ENCODE measurements at regions not wholly inside any gene's neighbourhood (a gene's known extent, or its start where the extent isn't known, plus 50 kb on each side); places are given as distances from the start of the nearest gene placed in this dataset.

DNA sequence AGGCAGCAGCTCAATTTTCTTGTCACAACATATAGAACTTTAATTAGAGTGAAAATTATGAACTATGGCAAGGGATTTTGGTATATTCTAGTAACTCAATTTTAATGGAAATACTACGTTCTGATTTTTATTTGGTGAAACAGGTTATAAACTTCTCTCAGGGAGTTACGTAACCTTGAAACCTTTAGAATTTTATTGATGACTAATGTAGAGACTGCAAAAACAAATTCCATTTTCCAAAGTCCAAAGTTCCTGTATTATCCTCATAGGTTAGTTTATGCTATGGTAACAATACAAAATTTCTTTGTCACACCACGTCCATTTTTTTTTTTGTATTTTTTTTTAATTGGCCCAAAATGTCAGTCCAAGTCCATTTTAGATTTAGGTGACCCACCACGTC lies 185.7 kb downstream of the KLF5 start:
- intact Hi-C loops (cut with DNase I, micrococcal nuclease): no loop called here
- H3K9me3 Mint-ChIP-seq: no peaks in the 10 kb centered on the region
- no peaks in the 10 kb centered on the region for H3K36me3 Mint-ChIP-seq (ENCODE audit: low read depth)
- no peaks in the 10 kb centered on the region for H3K9me3 ChIP-seq (ENCODE audit: control insufficient read depth in 1 of 2, insufficient read depth in 1 of 2, low read length in 2 of 2)
- H3K27ac ChIP-seq (ENCODE audit: low read depth in 1 of 2, low read length in 2 of 2): no peak overlapping the region
- H3K36me3 ChIP-seq (ENCODE audit: insufficient read depth, low read length): no peaks in the 10 kb centered on the region
- H3K4me3 ChIP-seq (ENCODE audit: low read length): no peak overlapping the region
- TF ChIP-seq, protein P1, sequence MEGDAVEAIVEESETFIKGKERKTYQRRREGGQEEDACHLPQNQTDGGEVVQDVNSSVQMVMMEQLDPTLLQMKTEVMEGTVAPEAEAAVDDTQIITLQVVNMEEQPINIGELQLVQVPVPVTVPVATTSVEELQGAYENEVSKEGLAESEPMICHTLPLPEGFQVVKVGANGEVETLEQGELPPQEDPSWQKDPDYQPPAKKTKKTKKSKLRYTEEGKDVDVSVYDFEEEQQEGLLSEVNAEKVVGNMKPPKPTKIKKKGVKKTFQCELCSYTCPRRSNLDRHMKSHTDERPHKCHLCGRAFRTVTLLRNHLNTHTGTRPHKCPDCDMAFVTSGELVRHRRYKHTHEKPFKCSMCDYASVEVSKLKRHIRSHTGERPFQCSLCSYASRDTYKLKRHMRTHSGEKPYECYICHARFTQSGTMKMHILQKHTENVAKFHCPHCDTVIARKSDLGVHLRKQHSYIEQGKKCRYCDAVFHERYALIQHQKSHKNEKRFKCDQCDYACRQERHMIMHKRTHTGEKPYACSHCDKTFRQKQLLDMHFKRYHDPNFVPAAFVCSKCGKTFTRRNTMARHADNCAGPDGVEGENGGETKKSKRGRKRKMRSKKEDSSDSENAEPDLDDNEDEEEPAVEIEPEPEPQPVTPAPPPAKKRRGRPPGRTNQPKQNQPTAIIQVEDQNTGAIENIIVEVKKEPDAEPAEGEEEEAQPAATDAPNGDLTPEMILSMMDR (IDR thresholded peaks at IDR 0.05): no peak
- POLR2A ChIA-PET: no interaction called here
- H3K4me1 ChIP-seq (ENCODE audit: insufficient read depth, low read length): no peaks in the 10 kb centered on the region
- ATAC-seq (ENCODE audit: poor library complexity) (no peak), DNase-seq (no peak)
- no peak overlapping the region for H3K4me3 Mint-ChIP-seq
- H3K4me1 Mint-ChIP-seq (ENCODE audit: low read depth): no peaks in the 10 kb centered on the region
- no peak overlapping the region for H3K27ac Mint-ChIP-seq
- CTCF ChIA-PET: no interaction called here
- no peaks in the 10 kb centered on the region for H3K27me3 Mint-ChIP-seq
- no peaks in the 10 kb centered on the region for H3K27me3 ChIP-seq (ENCODE audit: control insufficient read depth in 1 of 2, insufficient read depth in 2 of 2, low read length in 2 of 2)

- Mint-ChIP-seq H3K4me3 (no peak overlapping the region), H3K9me3 (no peaks in the 10 kb centered on the region), H3K4me1 (ENCODE audit: low read depth) (no peaks in the 10 kb centered on the region), H3K27me3 (no peaks in the 10 kb centered on the region), H3K36me3 (ENCODE audit: low read depth) (no peaks in the 10 kb centered on the region), H3K27ac (no peak overlapping the region)
- ATAC-seq (ENCODE audit: poor library complexity) (no peak), DNase-seq (no peak)
- no peaks in the 10 kb centered on the region for H3K27me3 ChIP-seq (ENCODE audit: control insufficient read depth in 1 of 2, insufficient read depth in 2 of 2, low read length in 2 of 2)
- POLR2A ChIA-PET: no interaction called here
- H3K4me1 ChIP-seq (ENCODE audit: insufficient read depth, low read length): no peaks in the 10 kb centered on the region
- TF ChIP-seq, protein P1 (IDR thresholded peaks at IDR 0.05): no peak
- intact Hi-C loops (cut with DNase I, micrococcal nuclease): no loop called here
- H3K4me3 ChIP-seq (ENCODE audit: low read length): no peak overlapping the region
- no peak overlapping the region for H3K27ac ChIP-seq (ENCODE audit: low read depth in 1 of 2, low read length in 2 of 2)
- no peaks in the 10 kb centered on the region for H3K36me3 ChIP-seq (ENCODE audit: insufficient read depth, low read length)
- H3K9me3 ChIP-seq (ENCODE audit: control insufficient read depth in 1 of 2, insufficient read depth in 1 of 2, low read length in 2 of 2): no peaks in the 10 kb centered on the region
- CTCF ChIA-PET: no interaction called here
These were observed 183.8 kb downstream of the KLF5 start for GRCh38 chr13:73242515-73243015.

DNA sequence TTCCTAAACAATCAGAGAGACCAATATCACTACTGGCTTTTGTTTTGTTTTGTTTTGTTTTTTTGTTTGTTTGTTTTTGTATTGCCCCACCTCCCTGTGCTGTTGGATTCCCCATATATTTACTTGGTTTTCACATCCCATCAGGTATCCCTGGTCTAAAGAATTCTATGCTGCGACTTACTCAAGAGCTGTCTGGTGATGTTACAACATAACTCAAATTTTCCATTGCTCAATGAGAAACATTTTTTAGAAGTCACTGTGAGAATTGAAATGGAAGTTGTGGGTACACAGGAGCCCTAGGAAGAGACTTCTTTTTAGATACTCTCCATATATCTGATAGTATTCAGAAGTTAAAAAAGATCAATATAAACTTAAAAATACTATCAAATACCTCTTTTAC lies 181.4 kb downstream of the KLF5 start:
- H3K4me3 ChIP-seq (ENCODE audit: low read length): no peak overlapping the region

More for the DNA sequence above, 181.4 kb downstream of the KLF5 start:
- Histone ChIP-seq H3K27ac (ENCODE audit: low read depth in 1 of 2, low read length in 2 of 2) (no peak overlapping the region), H3K9me3 (ENCODE audit: control insufficient read depth in 1 of 2, insufficient read depth in 1 of 2, low read length in 2 of 2) (no peaks in the 10 kb centered on the region), H3K36me3 (ENCODE audit: insufficient read depth, low read length) (no peaks in the 10 kb centered on the region), H3K4me1 (ENCODE audit: insufficient read depth, low read length) (no peaks in the 10 kb centered on the region), H3K27me3 (ENCODE audit: control insufficient read depth in 1 of 2, insufficient read depth in 2 of 2, low read length in 2 of 2) (no peaks in the 10 kb centered on the region)
- Mint-ChIP-seq H3K4me3 (no peak overlapping the region), H3K27ac (no peak overlapping the region), H3K36me3 (ENCODE audit: low read depth) (no peaks in the 10 kb centered on the region), H3K4me1 (ENCODE audit: low read depth) (no peaks in the 10 kb centered on the region), H3K27me3 (no peaks in the 10 kb centered on the region), H3K9me3 (no peaks in the 10 kb centered on the region)
- no peak for ATAC-seq (ENCODE audit: poor library complexity)
- ChIA-PET CTCF (no interaction called here), POLR2A (no interaction called here)
- no peak for DNase-seq
- intact Hi-C loops (cut with DNase I, micrococcal nuclease): no loop called here
- TF ChIP-seq, protein P1 (IDR thresholded peaks at IDR 0.05): no peak
